Neural progenitor cell (in vitro differentiated cells): ENCODE measurements at regions not wholly inside any gene's neighbourhood (a gene's known extent, or its start where the extent isn't known, plus 50 kb on each side); places are given as distances from the start of the nearest gene placed in this dataset.

Source experiments
- CTCF ChIP-seq: fragments of 200-600 bp; sonication (generic); IDR thresholded peaks from 2 replicates; pipeline ENCODE4 v1.5.1; 2017; ENCODE audit warnings: antibody characterized with exemption, mild to moderate bottlenecking
- EZH2 ChIP-seq: fragments of 200-600 bp; sonication (generic); IDR thresholded peaks from 2 replicates; pipeline ENCODE4 v1.6.1; 2017; ENCODE audit warnings: antibody characterized with exemption, mild to moderate bottlenecking, moderate library complexity
- EZH2phosphoT487 ChIP-seq: fragments of 200-600 bp; sonication (generic); IDR thresholded peaks from 2 replicates; pipeline ENCODE4 v1.6.1; 2017; ENCODE audit warnings: antibody characterized with exemption

- TF ChIP-seq CTCF (no peak), EZH2phosphoT487 (no peak), EZH2 (no peak)
Observed at GRCh38 chr16:48963306-48963705, 318.3 kb downstream of the CBLN1 start.
